ENCODE measurements at regions not wholly inside any gene's neighbourhood (a gene's known extent, or its start where the extent isn't known, plus 50 kb on each side); places are given as distances from the start of the nearest gene placed in this dataset.

GRCh38 chr11:131246156-131246555, 124.3 kb upstream of the NTM start:
- no peak for TF ChIP-seq CTCF (IDR thresholded peaks at IDR 0.05)
- TF ChIP-seq POLR2A (IDR thresholded peaks at IDR 0.05), result no peak

Measured in right lobe of liver (tissue), 4 donors.